GM12872 (cell line): ENCODE measurements at regions not wholly inside any gene's neighbourhood (a gene's known extent, or its start where the extent isn't known, plus 50 kb on each side); places are given as distances from the start of the nearest gene placed in this dataset.

ENCODE experiments used
- CTCF ChIP-seq: IDR thresholded peaks from 3 replicates; pipeline ENCODE4 v1.5.1; 2011; ENCODE audit warnings: low read depth, mild to moderate bottlenecking, low read length, moderate library complexity; ENCODE audit not compliant: insufficient read depth

GRCh38 chr9:109549386-109549785 is 51.3 kb upstream of the PTPN3 start:
- no peak for TF ChIP-seq CTCF

- TF ChIP-seq CTCF, result no peak
Observed at GRCh38 chr9:109551651-109552050, 53.5 kb upstream of the PTPN3 start.

GRCh38 chr9:109555215-109555614 is 57.1 kb upstream of the PTPN3 start:
- TF ChIP-seq CTCF, result no peak

GRCh38 chr9:109556061-109556460 is 58.0 kb upstream of the PTPN3 start:
- no peak for TF ChIP-seq CTCF

GRCh38 chr9:109556786-109557185 is 58.7 kb upstream of the PTPN3 start:
- no peak for TF ChIP-seq CTCF

GRCh38 chr9:109557481-109557880 is 59.4 kb upstream of the PTPN3 start:
- no peak for TF ChIP-seq CTCF

GRCh38 chr9:109558718-109559151 is 60.6 kb upstream of the PTPN3 start:
- TF ChIP-seq CTCF, result no peak
